Lung (tissue), 11 donors: ENCODE measurements at regions not wholly inside any gene's neighbourhood (a gene's known extent, or its start where the extent isn't known, plus 50 kb on each side); places are given as distances from the start of the nearest gene placed in this dataset.

Source experiments
- ATAC-seq: fragments of 200-7000 bp; cut with Tn5 transposase; one replicate; pipeline ENCODE4 v1.9.1; 2020; ENCODE audit warnings: moderate number of reproducible peaks; ENCODE audit not compliant: insufficient read depth, low FRiP score
- DNase-seq, 3 donors: peaks; one replicate each; pipeline ENCODE4 v3.0.0-alpha.2; 2013 to 2017
- H3K27ac ChIP-seq, 2 donors: one replicate each; pipeline ENCODE4 v1.5.1; 2013; ENCODE audit warnings: mild to moderate bottlenecking in 2 of 2, moderate library complexity in 2 of 2, control low read depth in 1 of 2, inconsistent platforms in 1 of 2, low read depth in 1 of 2, low read length in 1 of 2
- H3K27me3 ChIP-seq, 3 donors: one replicate each; pipeline ENCODE4 v1.5.1; 2013; ENCODE audit warnings: low read length in 2 of 3; ENCODE audit not compliant: control insufficient read depth in 3 of 3, insufficient read depth in 3 of 3
- H3K36me3 ChIP-seq, 4 donors: one replicate each; pipeline ENCODE4 v1.5.1; 2013; ENCODE audit warnings: low read length in 4 of 4, mild to moderate bottlenecking in 1 of 4, moderate library complexity in 1 of 4; ENCODE audit not compliant: control insufficient read depth in 4 of 4, insufficient read depth in 4 of 4
- H3K4me1 ChIP-seq, 5 donors: one replicate each; pipeline ENCODE4 v1.5.1; 2013; ENCODE audit warnings: low read length in 5 of 5, mild to moderate bottlenecking in 2 of 5, moderate library complexity in 1 of 5; ENCODE audit not compliant: control insufficient read depth in 5 of 5, insufficient read depth in 5 of 5
- H3K4me3 ChIP-seq: one replicate; pipeline ENCODE4 v1.5.1; 2013; ENCODE audit warnings: mild to moderate bottlenecking, control low read depth, moderate library complexity
- H3K9ac ChIP-seq, 2 donors: one replicate each; pipeline ENCODE4 v1.5.1; 2013; ENCODE audit warnings: low read length in 2 of 2, control low read depth in 1 of 2; ENCODE audit not compliant: insufficient read depth in 1 of 2
- H3K9me3 ChIP-seq, 4 donors: one replicate each; pipeline ENCODE4 v1.5.1; 2013; ENCODE audit warnings: low read length in 3 of 4, mild to moderate bottlenecking in 1 of 4, moderate library complexity in 1 of 4; ENCODE audit not compliant: control insufficient read depth in 4 of 4, insufficient read depth in 3 of 4
- CTCF ChIP-seq: IDR thresholded peaks from 2 replicates; pipeline ENCODE4 v1.5.1; 2012; ENCODE audit warnings: mild to moderate bottlenecking; ENCODE audit errors: control extremely low read depth, extremely low read depth
- WGBS, 2 donors: extraction: QIAGEN DNeasy Blood & Tissue Kit; methylation state at CpG; one replicate each; pipeline ENCODE4 v1.1.7; 2013; 5-methylcytosine and 5-hydroxymethylcytosine counted together
- donor health status: control.
- donor health status: control.
- donor health status: Bipolar disorder and iron deficiency.
- donor health status: healthy.
- donor health status: DM: yes; HTN: yes; CAD: no.

GRCh38 chr7:33832271-33832721, 73.0 kb upstream of the BMPER start:
- no peaks in the 10 kb centered on the region for H3K27me3 ChIP-seq
- peaks cover 0 to 8% (median under 1%) of the 10 kb centered on the region in 4 donors for H3K9me3 ChIP-seq
- no peak overlapping the region for H3K4me3 ChIP-seq
- no peak for TF ChIP-seq CTCF
- ATAC-seq (no peak), DNase-seq (peak in 2 of 3 donors; percentile 51 to 55)
- WGBS, 2 donors: 84 to 92% methylated on average over 7 of the region's 7 CpGs
- no peak overlapping the region for H3K9ac ChIP-seq
- H3K36me3 ChIP-seq: no peaks in the 10 kb centered on the region
- H3K27ac ChIP-seq: no peak overlapping the region
- peaks cover 0 to 13% (median 3%) of the 10 kb centered on the region in 5 donors for H3K4me1 ChIP-seq

- peaks cover 0 to 18% (median 7%) of the 10 kb centered on the region in 5 donors for H3K4me1 ChIP-seq
- H3K27ac ChIP-seq: no peak overlapping the region
- no peak for ATAC-seq
- no peak for TF ChIP-seq CTCF
- no peaks in the 10 kb centered on the region for H3K36me3 ChIP-seq
- H3K4me3 ChIP-seq: no peak overlapping the region
- no peaks in the 10 kb centered on the region for H3K27me3 ChIP-seq
- WGBS, 2 donors: 95 to 98% methylated on average over 8 of the region's 8 CpGs
- peaks cover 0 to 5% (median under 1%) of the 10 kb centered on the region in 4 donors for H3K9me3 ChIP-seq
- H3K9ac ChIP-seq: no peak overlapping the region
- no peak for DNase-seq
These were observed 68.5 kb upstream of the BMPER start for GRCh38 chr7:33836797-33837355.

GRCh38 chr7:33837356-33837851, 67.9 kb upstream of the BMPER start:
- Histone ChIP-seq H3K4me3 (no peak overlapping the region), H3K27ac (no peak overlapping the region), H3K4me1 (peaks cover 0 to 15% (median 6%) of the 10 kb centered on the region in 5 donors), H3K9ac (no peak overlapping the region), H3K36me3 (no peaks in the 10 kb centered on the region), H3K9me3 (peaks cover 0 to 5% (median under 1%) of the 10 kb centered on the region in 4 donors), H3K27me3 (no peaks in the 10 kb centered on the region)
- no peak for TF ChIP-seq CTCF
- ATAC-seq (no peak), DNase-seq (no peak)
- WGBS, 2 donors: 92 to 95% methylated on average over 14 of the region's 14 CpGs
